ENCODE measurements at regions not wholly inside any gene's neighbourhood (a gene's known extent, or its start where the extent isn't known, plus 50 kb on each side); places are given as distances from the start of the nearest gene placed in this dataset.

- no peak for TF ChIP-seq TCF3 (IDR thresholded peaks at IDR 0.05; ENCODE audit: borderline replicate concordance, insufficient read depth, low read depth, low read length)
- TF ChIP-seq ZNF687 (IDR thresholded peaks at IDR 0.05), result no peak
- no peak for TF ChIP-seq E2F4 (IDR thresholded peaks at IDR 0.05; ENCODE audit: low read depth, low read length)
- TF ChIP-seq CREM (IDR thresholded peaks at IDR 0.05; ENCODE audit: low read depth), result no peak
- no peak for TF ChIP-seq SUZ12 (IDR thresholded peaks at IDR 0.05; ENCODE audit: unreplicated experiment)
- no peak for TF ChIP-seq RAD21 (IDR thresholded peaks at IDR 0.05; ENCODE audit: insufficient read depth, low read depth, low read length)
- TF ChIP-seq ASH2L (IDR thresholded peaks at IDR 0.05; ENCODE audit: borderline replicate concordance, low read depth), result no peak
- no peak for TF ChIP-seq SMARCA5 (IDR thresholded peaks at IDR 0.05)
- no peaks in the 10 kb centered on the region for H3K9me3 ChIP-seq (replicated peaks; ENCODE audit: control insufficient read depth, insufficient read depth, low read length)
- BruUV-seq (replicated peaks), result no TSS peak
- SMC1A ChIA-PET (ENCODE audit: uncharacterized antibody, unreplicated experiment), result interaction anchor here (1.6 kb wide), 1 partner anchor 40 kb away, joined by 3 read pairs; no protein-coding TSS in a partner anchor
- no peak overlapping the region for H2AFZ ChIP-seq (ENCODE audit: control insufficient read depth, low read depth, low read length)
- H3K4me3 ChIP-seq, result no peak overlapping the region
- H3K27ac ChIP-seq (ENCODE audit: control insufficient read depth, insufficient read depth), result no peak overlapping the region
- no peaks in the 10 kb centered on the region for H3K27me3 ChIP-seq (replicated peaks in 1 of 2; ENCODE audit: control insufficient read depth in 2 of 2, insufficient read depth in 2 of 2, low read length in 1 of 2)
- H3K9ac ChIP-seq (ENCODE audit: control insufficient read depth, insufficient read depth, low read length), result no peak overlapping the region
- H3K4me2 ChIP-seq (ENCODE audit: control insufficient read depth, insufficient read depth), result no peak overlapping the region
- H3K4me1 ChIP-seq (ENCODE audit: control insufficient read depth, insufficient read depth, low read length), result no peaks in the 10 kb centered on the region
- H3K36me3 ChIP-seq (ENCODE audit: control insufficient read depth in 2 of 2, insufficient read depth in 2 of 2, low read length in 1 of 2), result no peaks in the 10 kb centered on the region
- intact Hi-C loops (cut with micrococcal nuclease; ENCODE audit: unreplicated experiment) (no loop called here), in situ Hi-C loops (cut with MboI) (no loop called here)
- no peak for DNase-seq (ENCODE audit: low read depth, low spot score)
- H4K20me1 ChIP-seq (ENCODE audit: control insufficient read depth, insufficient read depth), result no peaks in the 10 kb centered on the region
- CTCF ChIA-PET, result no interaction called here
- H3K79me2 ChIP-seq (ENCODE audit: control insufficient read depth, insufficient read depth, low read length), result no peaks in the 10 kb centered on the region
- POLR2A ChIA-PET, result no interaction called here
- FAIRE-seq, result no peak
- no peak for ATAC-seq
- RAD21 ChIA-PET (ENCODE audit: unreplicated experiment), result no interaction called here
These were observed 321.6 kb upstream of the EPHA3 start for GRCh38 chr3:88785841-88786240.

Data from GM12878 (cell line).